ENCODE measurements at regions not wholly inside any gene's neighbourhood (a gene's known extent, or its start where the extent isn't known, plus 50 kb on each side); places are given as distances from the start of the nearest gene placed in this dataset.

DNA sequence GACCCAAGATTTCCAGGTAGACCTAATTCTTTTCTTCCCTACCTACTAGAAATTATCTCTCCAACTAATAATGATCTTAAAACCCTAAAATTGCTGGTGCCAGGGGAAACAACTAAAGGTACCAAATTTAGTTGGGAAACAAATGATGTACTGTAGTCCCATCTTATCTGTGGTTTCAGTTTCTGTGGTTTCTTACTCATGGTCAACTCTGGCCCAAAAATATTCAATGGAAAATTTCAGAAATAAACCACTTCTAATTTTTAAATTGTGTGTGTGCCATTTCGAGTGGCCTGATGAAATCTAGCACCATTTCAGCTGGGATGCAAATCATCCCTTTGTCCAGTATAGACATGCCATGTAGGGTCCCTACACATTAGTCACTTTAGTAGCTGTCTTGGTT lies 475.2 kb upstream of the EPHA7 start:
- no peak overlapping the region for H3K4me3 Mint-ChIP-seq
- Histone ChIP-seq H3K79me2 (ENCODE audit: low read depth) (no peaks in the 10 kb centered on the region), H3K4me2 (no peak overlapping the region), H3K4me3 (no peak overlapping the region), H3K9me3 (ENCODE audit: low read depth) (no peaks in the 10 kb centered on the region), H2AFZ (replicated peaks) (no peak overlapping the region), H3F3A (ENCODE audit: low read depth) (no peaks in the 10 kb centered on the region), H3K4me1 (no peaks in the 10 kb centered on the region), H4K20me1 (ENCODE audit: low read depth) (no peaks in the 10 kb centered on the region), H3K27me3 (no peaks in the 10 kb centered on the region), H3K36me3 (no peaks in the 10 kb centered on the region), H3K9ac (no peak overlapping the region), H3K27ac (no peak overlapping the region)
- no peaks in the 10 kb centered on the region for H3K4me1 Mint-ChIP-seq
- no peak overlapping the region for H3K27ac Mint-ChIP-seq
- H3K9me3 Mint-ChIP-seq, result no peaks in the 10 kb centered on the region
- H3K36me3 Mint-ChIP-seq, result no peaks in the 10 kb centered on the region
- DNase-seq (ENCODE audit: low spot score), result no peak
- TF ChIP-seq EZH2 (IDR thresholded peaks at IDR 0.05) (no peak), CTCF (IDR thresholded peaks at IDR 0.05) (no peak), EZH2phosphoT487 (IDR thresholded peaks at IDR 0.05) (no peak)
- H3K27me3 Mint-ChIP-seq (ENCODE audit: insufficient read depth, low read depth), result no peaks in the 10 kb centered on the region

- Mint-ChIP-seq H3K4me1 (peaks cover 6% of the 10 kb centered on the region), H3K27me3 (ENCODE audit: insufficient read depth, low read depth) (no peaks in the 10 kb centered on the region), H3K36me3 (peaks cover 2% of the 10 kb centered on the region), H3K9me3 (no peaks in the 10 kb centered on the region), H3K4me3 (no peak overlapping the region), H3K27ac (no peak overlapping the region)
- Histone ChIP-seq H2AFZ (replicated peaks) (peak overlapping the region; percentile 41), H3K9me3 (ENCODE audit: low read depth) (no peaks in the 10 kb centered on the region), H3K4me2 (no peak overlapping the region), H3K36me3 (no peaks in the 10 kb centered on the region), H3K4me3 (no peak overlapping the region), H3K4me1 (no peaks in the 10 kb centered on the region), H3K27ac (no peak overlapping the region), H3K79me2 (ENCODE audit: low read depth) (no peaks in the 10 kb centered on the region), H3K27me3 (no peaks in the 10 kb centered on the region), H3F3A (ENCODE audit: low read depth) (no peaks in the 10 kb centered on the region), H4K20me1 (ENCODE audit: low read depth) (no peaks in the 10 kb centered on the region), H3K9ac (no peak overlapping the region)
- no peak for DNase-seq (ENCODE audit: low spot score)
- TF ChIP-seq CTCF (IDR thresholded peaks at IDR 0.05) (no peak), EZH2 (IDR thresholded peaks at IDR 0.05) (no peak), EZH2phosphoT487 (IDR thresholded peaks at IDR 0.05) (no peak)
Observed at GRCh38 chr6:93889713-93890112, 470.4 kb upstream of the EPHA7 start.

- TF ChIP-seq EZH2phosphoT487 (IDR thresholded peaks at IDR 0.05) (no peak), CTCF (IDR thresholded peaks at IDR 0.05) (no peak), EZH2 (IDR thresholded peaks at IDR 0.05) (no peak)
- no peaks in the 10 kb centered on the region for H3K9me3 ChIP-seq (ENCODE audit: low read depth)
- no peaks in the 10 kb centered on the region for H4K20me1 ChIP-seq (ENCODE audit: low read depth)
- H3K36me3 ChIP-seq, result no peaks in the 10 kb centered on the region
- H2AFZ ChIP-seq (replicated peaks), result peak overlapping the region; percentile 53
- DNase-seq (ENCODE audit: low spot score), result no peak
- H3K4me2 ChIP-seq, result no peak overlapping the region
- no peaks in the 10 kb centered on the region for H3K27me3 ChIP-seq
- Mint-ChIP-seq H3K27me3 (ENCODE audit: insufficient read depth, low read depth) (no peaks in the 10 kb centered on the region), H3K4me3 (no peak overlapping the region), H3K27ac (peak overlapping the region; percentile 39), H3K9me3 (peaks cover 5% of the 10 kb centered on the region), H3K4me1 (peaks cover 6% of the 10 kb centered on the region), H3K36me3 (peaks cover 2% of the 10 kb centered on the region)
- no peaks in the 10 kb centered on the region for H3K4me1 ChIP-seq
- no peaks in the 10 kb centered on the region for H3K79me2 ChIP-seq (ENCODE audit: low read depth)
- no peak overlapping the region for H3K4me3 ChIP-seq
- no peaks in the 10 kb centered on the region for H3F3A ChIP-seq (ENCODE audit: low read depth)
- no peak overlapping the region for H3K27ac ChIP-seq
- no peak overlapping the region for H3K9ac ChIP-seq
Observed at GRCh38 chr6:93886416-93886815, 467.1 kb upstream of the EPHA7 start.

Measured in neural progenitor cell (in vitro differentiated cells).